ENCODE measurements at regions not wholly inside any gene's neighbourhood (a gene's known extent, or its start where the extent isn't known, plus 50 kb on each side); places are given as distances from the start of the nearest gene placed in this dataset.

- BruUV-seq (replicated peaks): no TSS peak
- no peak for DNase-seq
- intact Hi-C loops (cut with micrococcal nuclease; ENCODE audit: unreplicated experiment): loop anchor here (10.0 kb wide), 1 partner anchor 107 kb away; no protein-coding TSS in a partner anchor
- H3K27ac Mint-ChIP-seq (ENCODE audit: unreplicated experiment): no peak overlapping the region
- H3K9me3 Mint-ChIP-seq (ENCODE audit: low read depth, unreplicated experiment): no peaks in the 10 kb centered on the region
- H3K36me3 Mint-ChIP-seq (ENCODE audit: insufficient read depth, unreplicated experiment): no peaks in the 10 kb centered on the region
- no peak overlapping the region for H3K4me3 Mint-ChIP-seq (ENCODE audit: low read depth, unreplicated experiment)
- TF ChIP-seq CTCF (IDR thresholded peaks at IDR 0.05; ENCODE audit: unreplicated experiment): no peak
- no peaks in the 10 kb centered on the region for H3K27me3 Mint-ChIP-seq (ENCODE audit: unreplicated experiment)
- CTCF ChIA-PET: no interaction called here
- no peaks in the 10 kb centered on the region for H3K4me1 Mint-ChIP-seq (ENCODE audit: low read depth, unreplicated experiment)
Observed at GRCh38 chr6:156557251-156557910, 219.8 kb upstream of the ARID1B start.

- DNase-seq: no peak
- Mint-ChIP-seq H3K4me3 (ENCODE audit: low read depth, unreplicated experiment) (no peak overlapping the region), H3K36me3 (ENCODE audit: insufficient read depth, unreplicated experiment) (no peaks in the 10 kb centered on the region), H3K27ac (ENCODE audit: unreplicated experiment) (no peak overlapping the region), H3K27me3 (ENCODE audit: unreplicated experiment) (no peaks in the 10 kb centered on the region), H3K9me3 (ENCODE audit: low read depth, unreplicated experiment) (no peaks in the 10 kb centered on the region), H3K4me1 (ENCODE audit: low read depth, unreplicated experiment) (no peaks in the 10 kb centered on the region)
- no TSS peak for BruUV-seq (replicated peaks)
- TF ChIP-seq CTCF (IDR thresholded peaks at IDR 0.05; ENCODE audit: unreplicated experiment): no peak
- intact Hi-C loops (cut with micrococcal nuclease; ENCODE audit: unreplicated experiment): loop anchor here (10.0 kb wide), 1 partner anchor 108 kb away; no protein-coding TSS in a partner anchor
- CTCF ChIA-PET: no interaction called here
Observed at GRCh38 chr6:156556811-156557210, 220.4 kb upstream of the ARID1B start.

- H3K36me3 Mint-ChIP-seq (ENCODE audit: insufficient read depth, unreplicated experiment): no peaks in the 10 kb centered on the region
- intact Hi-C loops (cut with micrococcal nuclease; ENCODE audit: unreplicated experiment): loop anchor here (10.0 kb wide), 1 partner anchor 110 kb away; no protein-coding TSS in a partner anchor
- no peaks in the 10 kb centered on the region for H3K27me3 Mint-ChIP-seq (ENCODE audit: unreplicated experiment)
- H3K4me3 Mint-ChIP-seq (ENCODE audit: low read depth, unreplicated experiment): no peak overlapping the region
- CTCF ChIA-PET: no interaction called here
- no peaks in the 10 kb centered on the region for H3K9me3 Mint-ChIP-seq (ENCODE audit: low read depth, unreplicated experiment)
- no TSS peak for BruUV-seq (replicated peaks)
- no peaks in the 10 kb centered on the region for H3K4me1 Mint-ChIP-seq (ENCODE audit: low read depth, unreplicated experiment)
- H3K27ac Mint-ChIP-seq (ENCODE audit: unreplicated experiment): no peak overlapping the region
- no peak for TF ChIP-seq CTCF (IDR thresholded peaks at IDR 0.05; ENCODE audit: unreplicated experiment)
- no peak for DNase-seq
Observed at GRCh38 chr6:156555116-156555515, 222.1 kb upstream of the ARID1B start.

GRCh38 chr6:156554160-156554559, 223.0 kb upstream of the ARID1B start:
- intact Hi-C loops (cut with micrococcal nuclease; ENCODE audit: unreplicated experiment): loop anchor here (10.0 kb wide), 1 partner anchor 111 kb away; no protein-coding TSS in a partner anchor
- Mint-ChIP-seq H3K36me3 (ENCODE audit: insufficient read depth, unreplicated experiment) (no peaks in the 10 kb centered on the region), H3K27ac (ENCODE audit: unreplicated experiment) (no peak overlapping the region), H3K4me1 (ENCODE audit: low read depth, unreplicated experiment) (no peaks in the 10 kb centered on the region), H3K27me3 (ENCODE audit: unreplicated experiment) (no peaks in the 10 kb centered on the region), H3K9me3 (ENCODE audit: low read depth, unreplicated experiment) (no peaks in the 10 kb centered on the region), H3K4me3 (ENCODE audit: low read depth, unreplicated experiment) (no peak overlapping the region)
- no peak for TF ChIP-seq CTCF (IDR thresholded peaks at IDR 0.05; ENCODE audit: unreplicated experiment)
- CTCF ChIA-PET: no interaction called here
- no TSS peak for BruUV-seq (replicated peaks)
- no peak for DNase-seq
